ENCODE measurements at regions not wholly inside any gene's neighbourhood (a gene's known extent, or its start where the extent isn't known, plus 50 kb on each side); places are given as distances from the start of the nearest gene placed in this dataset.

GRCh38 chr4:26217481-26217880, 103.3 kb upstream of the RBPJ start:
- no peaks in the 10 kb centered on the region for H3K27me3 ChIP-seq (replicated peaks; ENCODE audit: control insufficient read depth, insufficient read depth, low read length)
- H3K9me3 ChIP-seq (ENCODE audit: control insufficient read depth, low read length) = no peaks in the 10 kb centered on the region
- peaks cover 17% of the 10 kb centered on the region for H3K4me1 ChIP-seq (ENCODE audit: control insufficient read depth, insufficient read depth, low read length)
- H3K9ac ChIP-seq (ENCODE audit: low read length) = no peak overlapping the region
- DNase-seq (ENCODE audit: low read depth) = no peak
- H3K4me3 ChIP-seq (ENCODE audit: low read length) = peak overlapping the region; percentile 75
- H3K36me3 ChIP-seq (ENCODE audit: control insufficient read depth, insufficient read depth, low read length, severe bottlenecking) = no peaks in the 10 kb centered on the region

- DNase-seq (ENCODE audit: low read depth) = peak; percentile 49
- no peaks in the 10 kb centered on the region for H3K27me3 ChIP-seq (replicated peaks; ENCODE audit: control insufficient read depth, insufficient read depth, low read length)
- H3K9ac ChIP-seq (ENCODE audit: low read length) = peak overlapping the region; percentile 48
- no peaks in the 10 kb centered on the region for H3K36me3 ChIP-seq (ENCODE audit: control insufficient read depth, insufficient read depth, low read length, severe bottlenecking)
- peaks cover 17% of the 10 kb centered on the region for H3K4me1 ChIP-seq (ENCODE audit: control insufficient read depth, insufficient read depth, low read length)
- no peaks in the 10 kb centered on the region for H3K9me3 ChIP-seq (ENCODE audit: control insufficient read depth, low read length)
- peak overlapping the region; percentile 75 for H3K4me3 ChIP-seq (ENCODE audit: low read length)
Observed at GRCh38 chr4:26217961-26218676, 102.7 kb upstream of the RBPJ start.

- H3K9me3 ChIP-seq (ENCODE audit: control insufficient read depth, low read length) = no peaks in the 10 kb centered on the region
- DNase-seq (ENCODE audit: low read depth) = no peak
- peaks cover 17% of the 10 kb centered on the region for H3K4me1 ChIP-seq (ENCODE audit: control insufficient read depth, insufficient read depth, low read length)
- peak overlapping the region; percentile 48 for H3K9ac ChIP-seq (ENCODE audit: low read length)
- H3K4me3 ChIP-seq (ENCODE audit: low read length) = peak overlapping the region; percentile 75
- H3K27me3 ChIP-seq (replicated peaks; ENCODE audit: control insufficient read depth, insufficient read depth, low read length) = no peaks in the 10 kb centered on the region
- H3K36me3 ChIP-seq (ENCODE audit: control insufficient read depth, insufficient read depth, low read length, severe bottlenecking) = no peaks in the 10 kb centered on the region
Observed at GRCh38 chr4:26218677-26219605, 101.9 kb upstream of the RBPJ start.

GRCh38 chr4:26220696-26221095, 100.1 kb upstream of the RBPJ start:
- DNase-seq (ENCODE audit: low read depth) = peak; percentile 67
- Histone ChIP-seq H3K9ac (ENCODE audit: low read length) (no peak overlapping the region), H3K27me3 (replicated peaks; ENCODE audit: control insufficient read depth, insufficient read depth, low read length) (no peaks in the 10 kb centered on the region), H3K4me1 (ENCODE audit: control insufficient read depth, insufficient read depth, low read length) (peaks cover 17% of the 10 kb centered on the region), H3K4me3 (ENCODE audit: low read length) (no peak overlapping the region), H3K9me3 (ENCODE audit: control insufficient read depth, low read length) (no peaks in the 10 kb centered on the region), H3K36me3 (ENCODE audit: control insufficient read depth, insufficient read depth, low read length, severe bottlenecking) (no peaks in the 10 kb centered on the region)

- H3K27me3 ChIP-seq (replicated peaks; ENCODE audit: control insufficient read depth, insufficient read depth, low read length) = no peaks in the 10 kb centered on the region
- H3K9ac ChIP-seq (ENCODE audit: low read length) = no peak overlapping the region
- H3K4me1 ChIP-seq (ENCODE audit: control insufficient read depth, insufficient read depth, low read length) = peaks cover 11% of the 10 kb centered on the region
- H3K4me3 ChIP-seq (ENCODE audit: low read length) = no peak overlapping the region
- H3K9me3 ChIP-seq (ENCODE audit: control insufficient read depth, low read length) = no peaks in the 10 kb centered on the region
- no peaks in the 10 kb centered on the region for H3K36me3 ChIP-seq (ENCODE audit: control insufficient read depth, insufficient read depth, low read length, severe bottlenecking)
- no peak for DNase-seq (ENCODE audit: low read depth)
Observed at GRCh38 chr4:26223155-26223554, 97.7 kb upstream of the RBPJ start.

GRCh38 chr4:26226629-26227376, 94.0 kb upstream of the RBPJ start:
- no peak for DNase-seq (ENCODE audit: low read depth)
- H3K36me3 ChIP-seq (ENCODE audit: control insufficient read depth, insufficient read depth, low read length, severe bottlenecking) = no peaks in the 10 kb centered on the region
- H3K9ac ChIP-seq (ENCODE audit: low read length) = no peak overlapping the region
- H3K4me1 ChIP-seq (ENCODE audit: control insufficient read depth, insufficient read depth, low read length) = peaks cover 14% of the 10 kb centered on the region
- H3K27me3 ChIP-seq (replicated peaks; ENCODE audit: control insufficient read depth, insufficient read depth, low read length) = no peaks in the 10 kb centered on the region
- H3K4me3 ChIP-seq (ENCODE audit: low read length) = no peak overlapping the region
- no peaks in the 10 kb centered on the region for H3K9me3 ChIP-seq (ENCODE audit: control insufficient read depth, low read length)

- Histone ChIP-seq H3K4me3 (ENCODE audit: low read length) (no peak overlapping the region), H3K9ac (ENCODE audit: low read length) (no peak overlapping the region), H3K4me1 (ENCODE audit: control insufficient read depth, insufficient read depth, low read length) (peaks cover 21% of the 10 kb centered on the region), H3K27me3 (replicated peaks; ENCODE audit: control insufficient read depth, insufficient read depth, low read length) (no peaks in the 10 kb centered on the region), H3K36me3 (ENCODE audit: control insufficient read depth, insufficient read depth, low read length, severe bottlenecking) (no peaks in the 10 kb centered on the region), H3K9me3 (ENCODE audit: control insufficient read depth, low read length) (no peaks in the 10 kb centered on the region)
- no peak for DNase-seq (ENCODE audit: low read depth)
Observed at GRCh38 chr4:26227601-26228229, 93.1 kb upstream of the RBPJ start.

GRCh38 chr4:26228883-26229282, 91.9 kb upstream of the RBPJ start:
- DNase-seq (ENCODE audit: low read depth) = no peak
- Histone ChIP-seq H3K9ac (ENCODE audit: low read length) (no peak overlapping the region), H3K9me3 (ENCODE audit: control insufficient read depth, low read length) (no peaks in the 10 kb centered on the region), H3K4me3 (ENCODE audit: low read length) (no peak overlapping the region), H3K4me1 (ENCODE audit: control insufficient read depth, insufficient read depth, low read length) (peaks cover 25% of the 10 kb centered on the region), H3K27me3 (replicated peaks; ENCODE audit: control insufficient read depth, insufficient read depth, low read length) (no peaks in the 10 kb centered on the region), H3K36me3 (ENCODE audit: control insufficient read depth, insufficient read depth, low read length, severe bottlenecking) (no peaks in the 10 kb centered on the region)

- DNase-seq (ENCODE audit: low read depth) = no peak
- Histone ChIP-seq H3K36me3 (ENCODE audit: control insufficient read depth, insufficient read depth, low read length, severe bottlenecking) (no peaks in the 10 kb centered on the region), H3K4me3 (ENCODE audit: low read length) (no peak overlapping the region), H3K9ac (ENCODE audit: low read length) (no peak overlapping the region), H3K4me1 (ENCODE audit: control insufficient read depth, insufficient read depth, low read length) (peaks cover 26% of the 10 kb centered on the region), H3K27me3 (replicated peaks; ENCODE audit: control insufficient read depth, insufficient read depth, low read length) (no peaks in the 10 kb centered on the region), H3K9me3 (ENCODE audit: control insufficient read depth, low read length) (no peaks in the 10 kb centered on the region)
Observed at GRCh38 chr4:26229974-26230373, 90.8 kb upstream of the RBPJ start.

- H3K9me3 ChIP-seq (ENCODE audit: control insufficient read depth, low read length) = peaks cover 4% of the 10 kb centered on the region
- H3K4me3 ChIP-seq (ENCODE audit: low read length) = no peak overlapping the region
- no peaks in the 10 kb centered on the region for H3K36me3 ChIP-seq (ENCODE audit: control insufficient read depth, insufficient read depth, low read length, severe bottlenecking)
- H3K9ac ChIP-seq (ENCODE audit: low read length) = no peak overlapping the region
- peaks cover 38% of the 10 kb centered on the region for H3K4me1 ChIP-seq (ENCODE audit: control insufficient read depth, insufficient read depth, low read length)
- DNase-seq (ENCODE audit: low read depth) = no peak
- no peaks in the 10 kb centered on the region for H3K27me3 ChIP-seq (replicated peaks; ENCODE audit: control insufficient read depth, insufficient read depth, low read length)
Observed at GRCh38 chr4:26233350-26233749, 87.5 kb upstream of the RBPJ start.
